ENCODE measurements at regions not wholly inside any gene's neighbourhood (a gene's known extent, or its start where the extent isn't known, plus 50 kb on each side); places are given as distances from the start of the nearest gene placed in this dataset.

- TF ChIP-seq USF1 (IDR thresholded peaks at IDR 0.05) (no peak), EP300 (IDR thresholded peaks at IDR 0.05; ENCODE audit: borderline replicate concordance) (no peak), REST (IDR thresholded peaks at IDR 0.05; ENCODE audit: low read depth) (no peak), CEBPB (IDR thresholded peaks at IDR 0.05) (no peak), TEAD4 (IDR thresholded peaks at IDR 0.05) (no peak), MAX (IDR thresholded peaks at IDR 0.05) (no peak), YY1 (IDR thresholded peaks at IDR 0.05; ENCODE audit: low read depth) (no peak)
These were observed 351.9 kb downstream of the PCDH18 start for GRCh38 chr4:137180349-137180748.

- TF ChIP-seq RAD21 (IDR thresholded peaks at IDR 0.05; ENCODE audit: low read depth) (no peak), ZBTB7A (IDR thresholded peaks at IDR 0.05; ENCODE audit: low read depth) (no peak), EP300 (IDR thresholded peaks at IDR 0.05; ENCODE audit: borderline replicate concordance) (no peak), REST (IDR thresholded peaks at IDR 0.05; ENCODE audit: low read depth) (no peak), NFIC (IDR thresholded peaks at IDR 0.05) (no peak), EGR1 (IDR thresholded peaks at IDR 0.05) (no peak), TEAD4 (IDR thresholded peaks at IDR 0.05) (no peak), MAX (IDR thresholded peaks at IDR 0.05) (no peak)
These were observed 375.5 kb downstream of the PCDH18 start for GRCh38 chr4:137156807-137157206.

- TF ChIP-seq MAX (IDR thresholded peaks at IDR 0.05) (no peak), CREB1 (IDR thresholded peaks at IDR 0.05; ENCODE audit: low read depth) (no peak), REST (IDR thresholded peaks at IDR 0.05; ENCODE audit: low read depth) (no peak), ZBTB7A (IDR thresholded peaks at IDR 0.05; ENCODE audit: low read depth) (no peak), FOXM1 (IDR thresholded peaks at IDR 0.05; ENCODE audit: borderline replicate concordance, low read depth) (no peak), RAD21 (IDR thresholded peaks at IDR 0.05; ENCODE audit: low read depth) (no peak), CEBPB (IDR thresholded peaks at IDR 0.05) (no peak), USF1 (IDR thresholded peaks at IDR 0.05) (no peak)
These were observed 376.2 kb downstream of the PCDH18 start for GRCh38 chr4:137156054-137156453.

DNA sequence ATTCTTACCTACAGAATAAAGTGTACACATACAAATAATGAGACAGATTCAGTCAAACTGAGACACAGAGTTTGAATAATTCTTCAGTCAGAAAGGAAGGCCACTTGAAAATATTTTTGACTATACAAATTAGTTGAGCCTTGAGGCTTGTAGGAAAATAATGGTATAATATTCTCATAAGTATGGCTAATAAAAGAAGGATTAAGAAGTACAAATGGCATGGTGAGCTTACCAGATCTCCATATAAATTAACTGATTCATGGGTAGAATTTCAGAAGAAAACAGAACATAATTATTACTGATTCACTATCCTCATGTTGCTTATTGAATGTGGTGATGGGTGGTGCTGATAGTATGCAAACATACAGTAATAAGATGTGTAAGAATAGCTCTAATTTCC is 401.1 kb downstream of the PCDH18 start:
- TF ChIP-seq REST (IDR thresholded peaks at IDR 0.05; ENCODE audit: low read depth), result no peak
- no peak for TF ChIP-seq YY1 (IDR thresholded peaks at IDR 0.05; ENCODE audit: low read depth)
- TF ChIP-seq TEAD4 (IDR thresholded peaks at IDR 0.05), result no peak
- no peak for TF ChIP-seq MAX (IDR thresholded peaks at IDR 0.05)
- no peak for TF ChIP-seq TCF12 (IDR thresholded peaks at IDR 0.05; ENCODE audit: low read depth)

All from Ishikawa (cell line).